Erythroblast (primary cell): ENCODE measurements at regions not wholly inside any gene's neighbourhood (a gene's known extent, or its start where the extent isn't known, plus 50 kb on each side); places are given as distances from the start of the nearest gene placed in this dataset.

Experiments used
- GATA1 ChIP-seq: IDR thresholded peaks from 2 replicates; pipeline ENCODE4 v1.6.1; 2011; ENCODE audit warnings: low read depth, mild to moderate bottlenecking, control low read depth, low read length, moderate library complexity
- POLR2A ChIP-seq: IDR thresholded peaks from 2 replicates; pipeline ENCODE4 v1.6.1; 2011; ENCODE audit warnings: mild to moderate bottlenecking, low read length

DNA sequence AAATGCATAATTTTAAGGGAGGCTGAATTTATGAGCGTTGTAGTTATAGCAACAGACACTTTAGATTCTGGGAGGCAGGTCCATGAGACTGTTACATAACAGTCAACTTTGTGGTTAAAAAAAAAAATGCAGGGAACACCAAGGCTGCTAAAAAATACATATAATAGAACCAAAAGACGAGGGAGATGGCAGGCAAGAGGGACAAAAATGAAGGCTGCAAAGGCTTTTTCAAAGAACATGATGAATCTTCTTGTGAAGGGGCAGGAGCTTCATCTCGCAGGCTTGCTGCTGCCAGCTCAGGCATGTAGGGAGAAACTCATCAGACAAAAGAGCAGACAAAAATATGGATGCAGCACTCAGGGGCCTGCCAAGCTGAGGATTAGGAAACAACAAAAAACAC is 243.9 kb downstream of the SHQ1 start:
- TF ChIP-seq POLR2A (no peak), GATA1 (no peak)
